ENCODE measurements at regions not wholly inside any gene's neighbourhood (a gene's known extent, or its start where the extent isn't known, plus 50 kb on each side); places are given as distances from the start of the nearest gene placed in this dataset.

GRCh38 chr7:22586101-22586785 lies 86.3 kb upstream of the STEAP1B start:
- Mint-ChIP-seq H3K4me1 (ENCODE audit: low read depth) (peaks cover 67% of the 10 kb centered on the region), H3K36me3 (ENCODE audit: low read depth) (no peaks in the 10 kb centered on the region), H3K27ac (peak overlapping the region; percentile 50), H3K27me3 (ENCODE audit: insufficient read depth) (no peaks in the 10 kb centered on the region), H3K9me3 (no peaks in the 10 kb centered on the region), H3K4me3 (no peak overlapping the region)
- no peak for TF ChIP-seq CTCF (IDR thresholded peaks at IDR 0.05)
- DNase-seq, result no peak

- Mint-ChIP-seq H3K27ac (peak overlapping the region; percentile 65), H3K36me3 (ENCODE audit: low read depth) (peaks cover 9% of the 10 kb centered on the region), H3K9me3 (peaks cover 8% of the 10 kb centered on the region), H3K4me3 (no peak overlapping the region), H3K27me3 (ENCODE audit: insufficient read depth) (no peaks in the 10 kb centered on the region), H3K4me1 (ENCODE audit: low read depth) (peaks cover 65% of the 10 kb centered on the region)
- TF ChIP-seq CTCF (IDR thresholded peaks at IDR 0.05), result no peak
- no peak for DNase-seq
Measured at GRCh38 chr7:22584179-22584578, 84.2 kb upstream of the STEAP1B start.

GRCh38 chr7:22582863-22583622 lies 83.1 kb upstream of the STEAP1B start:
- DNase-seq, result peak; percentile 88
- no peak for TF ChIP-seq CTCF (IDR thresholded peaks at IDR 0.05)
- Mint-ChIP-seq H3K4me1 (ENCODE audit: low read depth) (peaks cover 71% of the 10 kb centered on the region), H3K4me3 (peak overlapping the region; percentile 4; the same call in 1 of the 2 replicates), H3K36me3 (ENCODE audit: low read depth) (peaks cover 18% of the 10 kb centered on the region), H3K9me3 (peaks cover 17% of the 10 kb centered on the region), H3K27ac (peak overlapping the region; percentile 65), H3K27me3 (ENCODE audit: insufficient read depth) (no peaks in the 10 kb centered on the region; the same call in 1 of the 2 replicates)

- no peak overlapping the region for H3K27ac Mint-ChIP-seq
- H3K4me3 Mint-ChIP-seq, result no peak overlapping the region
- no peak for DNase-seq
- peaks cover 70% of the 10 kb centered on the region for H3K4me1 Mint-ChIP-seq (ENCODE audit: low read depth)
- no peaks in the 10 kb centered on the region; the same call in 1 of the 2 replicates for H3K27me3 Mint-ChIP-seq (ENCODE audit: insufficient read depth)
- peaks cover 18% of the 10 kb centered on the region for H3K36me3 Mint-ChIP-seq (ENCODE audit: low read depth)
- peaks cover 20% of the 10 kb centered on the region for H3K9me3 Mint-ChIP-seq
- no peak for TF ChIP-seq CTCF (IDR thresholded peaks at IDR 0.05)
Measured at GRCh38 chr7:22581099-22581498, 81.1 kb upstream of the STEAP1B start.

GRCh38 chr7:22579961-22580360 lies 80.0 kb upstream of the STEAP1B start:
- Mint-ChIP-seq H3K27me3 (ENCODE audit: insufficient read depth) (no peaks in the 10 kb centered on the region; the same call in 1 of the 2 replicates), H3K27ac (no peak overlapping the region; the same call in 1 of the 2 replicates), H3K36me3 (ENCODE audit: low read depth) (peaks cover 18% of the 10 kb centered on the region), H3K4me1 (ENCODE audit: low read depth) (peaks cover 78% of the 10 kb centered on the region), H3K4me3 (no peak overlapping the region), H3K9me3 (peaks cover 20% of the 10 kb centered on the region)
- TF ChIP-seq CTCF (IDR thresholded peaks at IDR 0.05), result no peak
- DNase-seq, result no peak

Data from HFFc6 (cell line).